ENCODE measurements at regions not wholly inside any gene's neighbourhood (a gene's known extent, or its start where the extent isn't known, plus 50 kb on each side); places are given as distances from the start of the nearest gene placed in this dataset.
"Not testable (repeated sequence)": the region's sequence is repeated elsewhere in the genome, so short reads cannot be mapped to it uniquely, and the experiment has no call there.

- no peaks in the 10 kb centered on the region for H3K36me3 ChIP-seq (ENCODE audit: control insufficient read depth in 1 of 2, insufficient read depth in 2 of 2, low read length in 1 of 2)
- intact Hi-C loops (cut with DNase I) = loop anchor here (5.0 to 10.0 kb wide), 2 partner anchors 1079 to 1091 kb away; no protein-coding TSS in a partner anchor
- H3K9me3 ChIP-seq (ENCODE audit: control insufficient read depth, low read length) = no peaks in the 10 kb centered on the region
- H3K27me3 ChIP-seq (ENCODE audit: control insufficient read depth in 1 of 2, insufficient read depth in 2 of 2, low read length in 1 of 2) = no peaks in the 10 kb centered on the region
- DNase-seq = no peak
- WGBS, 2 donors = 93 to 94% methylated on average over 2 of the region's 2 CpGs
- H3K27ac ChIP-seq (ENCODE audit: low read depth in 1 of 2, low read length in 2 of 2) = no peak overlapping the region
- no peak overlapping the region for H3K4me3 ChIP-seq (ENCODE audit: low read length in 2 of 2)
- ATAC-seq (ENCODE audit: low FRiP score) = no peak
- no peaks in the 10 kb centered on the region for H3K4me1 ChIP-seq (ENCODE audit: control insufficient read depth in 1 of 2, insufficient read depth in 2 of 2, low read length in 2 of 2)
Observed at GRCh38 chr1:219415915-219416314, 197.0 kb downstream of the ZC3H11B start.

GRCh38 chr1:219415433-219415832 is 197.5 kb downstream of the ZC3H11B start:
- DNase-seq = no peak
- no peaks in the 10 kb centered on the region for H3K9me3 ChIP-seq (ENCODE audit: control insufficient read depth, low read length)
- no peaks in the 10 kb centered on the region for H3K36me3 ChIP-seq (ENCODE audit: control insufficient read depth in 1 of 2, insufficient read depth in 2 of 2, low read length in 1 of 2)
- no peaks in the 10 kb centered on the region for H3K27me3 ChIP-seq (ENCODE audit: control insufficient read depth in 1 of 2, insufficient read depth in 2 of 2, low read length in 1 of 2)
- ATAC-seq (ENCODE audit: low FRiP score) = no peak
- intact Hi-C loops (cut with DNase I) = loop anchor here (5.0 to 10.0 kb wide), 2 partner anchors 1078 to 1091 kb away; no protein-coding TSS in a partner anchor
- 96 to 97% methylated on average over 2 of the region's 2 CpGs for WGBS, 2 donors
- H3K4me1 ChIP-seq (ENCODE audit: control insufficient read depth in 1 of 2, insufficient read depth in 2 of 2, low read length in 2 of 2) = no peaks in the 10 kb centered on the region
- no peak overlapping the region for H3K27ac ChIP-seq (ENCODE audit: low read depth in 1 of 2, low read length in 2 of 2)
- no peak overlapping the region for H3K4me3 ChIP-seq (ENCODE audit: low read length in 2 of 2)

GRCh38 chr1:219414250-219414649 is 198.7 kb downstream of the ZC3H11B start:
- ATAC-seq (ENCODE audit: low FRiP score) (no peak), DNase-seq (no peak)
- H3K9me3 ChIP-seq (ENCODE audit: control insufficient read depth, low read length) = no peaks in the 10 kb centered on the region
- intact Hi-C loops (cut with DNase I) = loop anchor here in 1 of 2 donors (10.0 kb wide), 1 partner anchor 1089 kb away; no protein-coding TSS in a partner anchor
- H3K4me3 ChIP-seq (ENCODE audit: low read length in 2 of 2) = no peak overlapping the region
- no peaks in the 10 kb centered on the region for H3K27me3 ChIP-seq (ENCODE audit: control insufficient read depth in 1 of 2, insufficient read depth in 2 of 2, low read length in 1 of 2)
- no peak overlapping the region for H3K27ac ChIP-seq (ENCODE audit: low read depth in 1 of 2, low read length in 2 of 2)
- H3K36me3 ChIP-seq (ENCODE audit: control insufficient read depth in 1 of 2, insufficient read depth in 2 of 2, low read length in 1 of 2) = no peaks in the 10 kb centered on the region
- H3K4me1 ChIP-seq (ENCODE audit: control insufficient read depth in 1 of 2, insufficient read depth in 2 of 2, low read length in 2 of 2) = no peaks in the 10 kb centered on the region
- WGBS, 2 donors = 93% methylated on average over 4 of the region's 4 CpGs

GRCh38 chr1:219413536-219413935 is 199.4 kb downstream of the ZC3H11B start:
- Histone ChIP-seq H3K27me3 (ENCODE audit: control insufficient read depth in 1 of 2, insufficient read depth in 2 of 2, low read length in 1 of 2) (no peaks in the 10 kb centered on the region), H3K36me3 (ENCODE audit: control insufficient read depth in 1 of 2, insufficient read depth in 2 of 2, low read length in 1 of 2) (no peaks in the 10 kb centered on the region), H3K27ac (ENCODE audit: low read depth in 1 of 2, low read length in 2 of 2) (no peak overlapping the region), H3K9me3 (ENCODE audit: control insufficient read depth, low read length) (no peaks in the 10 kb centered on the region), H3K4me1 (ENCODE audit: control insufficient read depth in 1 of 2, insufficient read depth in 2 of 2, low read length in 2 of 2) (no peaks in the 10 kb centered on the region), H3K4me3 (ENCODE audit: low read length in 2 of 2) (no peak overlapping the region)
- intact Hi-C loops (cut with DNase I) = loop anchor here in 1 of 2 donors (10.0 kb wide), 1 partner anchor 1089 kb away; no protein-coding TSS in a partner anchor
- WGBS, 2 donors = 47 to 54% methylated on average over 1 of the region's 1 CpG
- ATAC-seq (ENCODE audit: low FRiP score) (no peak), DNase-seq (no peak)

- intact Hi-C loops (cut with DNase I) = loop anchor here in 1 of 2 donors (10.0 kb wide), 1 partner anchor 1088 kb away; no protein-coding TSS in a partner anchor
- Histone ChIP-seq H3K4me3 (ENCODE audit: low read length in 2 of 2) (no peak overlapping the region), H3K27me3 (ENCODE audit: control insufficient read depth in 1 of 2, insufficient read depth in 2 of 2, low read length in 1 of 2) (no peaks in the 10 kb centered on the region), H3K4me1 (ENCODE audit: control insufficient read depth in 1 of 2, insufficient read depth in 2 of 2, low read length in 2 of 2) (no peaks in the 10 kb centered on the region), H3K36me3 (ENCODE audit: control insufficient read depth in 1 of 2, insufficient read depth in 2 of 2, low read length in 1 of 2) (no peaks in the 10 kb centered on the region), H3K27ac (ENCODE audit: low read depth in 1 of 2, low read length in 2 of 2) (no peak overlapping the region), H3K9me3 (ENCODE audit: control insufficient read depth, low read length) (no peaks in the 10 kb centered on the region)
- no peak for ATAC-seq (ENCODE audit: low FRiP score)
- WGBS, 2 donors = 87 to 92% methylated on average over 3 of the region's 3 CpGs
- DNase-seq = no peak
Observed at GRCh38 chr1:219412772-219413171, 200.1 kb downstream of the ZC3H11B start.

- ATAC-seq (ENCODE audit: low FRiP score); H3K4me3 ChIP-seq (ENCODE audit: low read length in 2 of 2); H3K27ac ChIP-seq (ENCODE audit: low read depth in 1 of 2, low read length in 2 of 2); H3K27me3 ChIP-seq (ENCODE audit: control insufficient read depth in 1 of 2, insufficient read depth in 2 of 2, low read length in 1 of 2); H3K9me3 ChIP-seq (ENCODE audit: control insufficient read depth, low read length); DNase-seq; H3K4me1 ChIP-seq (ENCODE audit: control insufficient read depth in 1 of 2, insufficient read depth in 2 of 2, low read length in 2 of 2); H3K36me3 ChIP-seq (ENCODE audit: control insufficient read depth in 1 of 2, insufficient read depth in 2 of 2, low read length in 1 of 2): not testable (repeated sequence)
- intact Hi-C loops (cut with DNase I) = loop anchor here in 1 of 2 donors (10.0 kb wide), 1 partner anchor 1086 kb away; no protein-coding TSS in a partner anchor
- 93 to 98% methylated on average over 2 to 20 of the region's 22 CpGs for WGBS, 2 donors
Observed at GRCh38 chr1:219410721-219411120, 202.2 kb downstream of the ZC3H11B start.

- intact Hi-C loops (cut with DNase I) = no loop called here
- WGBS, 2 donors = 75 to 88% methylated on average over 6 of the region's 6 CpGs
- ATAC-seq (ENCODE audit: low FRiP score) = no peak
Observed at GRCh38 chr1:219405531-219406331, 207.2 kb downstream of the ZC3H11B start.

GRCh38 chr1:219404629-219405028 is 208.3 kb downstream of the ZC3H11B start:
- DNase-seq = no peak

More at GRCh38 chr1:219405531-219406331, 207.2 kb downstream of the ZC3H11B start:
- Histone ChIP-seq H3K4me3 (ENCODE audit: low read length in 2 of 2) (no peak overlapping the region), H3K36me3 (ENCODE audit: control insufficient read depth in 1 of 2, insufficient read depth in 2 of 2, low read length in 1 of 2) (no peaks in the 10 kb centered on the region), H3K27me3 (ENCODE audit: control insufficient read depth in 1 of 2, insufficient read depth in 2 of 2, low read length in 1 of 2) (no peaks in the 10 kb centered on the region), H3K27ac (ENCODE audit: low read depth in 1 of 2, low read length in 2 of 2) (no peak overlapping the region), H3K4me1 (ENCODE audit: control insufficient read depth in 1 of 2, insufficient read depth in 2 of 2, low read length in 2 of 2) (no peaks in the 10 kb centered on the region), H3K9me3 (ENCODE audit: control insufficient read depth, low read length) (no peaks in the 10 kb centered on the region)
- DNase-seq = no peak

GRCh38 chr1:219402925-219403324 is 210.0 kb downstream of the ZC3H11B start:
- Histone ChIP-seq H3K27me3 (ENCODE audit: control insufficient read depth in 1 of 2, insufficient read depth in 2 of 2, low read length in 1 of 2) (no peaks in the 10 kb centered on the region), H3K4me1 (ENCODE audit: control insufficient read depth in 1 of 2, insufficient read depth in 2 of 2, low read length in 2 of 2) (no peaks in the 10 kb centered on the region), H3K27ac (ENCODE audit: low read depth in 1 of 2, low read length in 2 of 2) (no peak overlapping the region), H3K9me3 (ENCODE audit: control insufficient read depth, low read length) (no peaks in the 10 kb centered on the region), H3K4me3 (ENCODE audit: low read length in 2 of 2) (no peak overlapping the region), H3K36me3 (ENCODE audit: control insufficient read depth in 1 of 2, insufficient read depth in 2 of 2, low read length in 1 of 2) (no peaks in the 10 kb centered on the region)
- intact Hi-C loops (cut with DNase I) = no loop called here
- ATAC-seq (ENCODE audit: low FRiP score) = no peak
- DNase-seq = no peak

More at GRCh38 chr1:219404629-219405028, 208.3 kb downstream of the ZC3H11B start:
- 95 to 100% methylated on average over 1 of the region's 1 CpG for WGBS, 2 donors
- no peak for ATAC-seq (ENCODE audit: low FRiP score)
- no peaks in the 10 kb centered on the region for H3K36me3 ChIP-seq (ENCODE audit: control insufficient read depth in 1 of 2, insufficient read depth in 2 of 2, low read length in 1 of 2)
- no peak overlapping the region for H3K4me3 ChIP-seq (ENCODE audit: low read length in 2 of 2)
- H3K27me3 ChIP-seq (ENCODE audit: control insufficient read depth in 1 of 2, insufficient read depth in 2 of 2, low read length in 1 of 2) = no peaks in the 10 kb centered on the region
- H3K9me3 ChIP-seq (ENCODE audit: control insufficient read depth, low read length) = no peaks in the 10 kb centered on the region
- intact Hi-C loops (cut with DNase I) = no loop called here
- H3K27ac ChIP-seq (ENCODE audit: low read depth in 1 of 2, low read length in 2 of 2) = no peak overlapping the region
- no peaks in the 10 kb centered on the region for H3K4me1 ChIP-seq (ENCODE audit: control insufficient read depth in 1 of 2, insufficient read depth in 2 of 2, low read length in 2 of 2)
